Transverse colon (tissue), 4 donors: ENCODE measurements at regions not wholly inside any gene's neighbourhood (a gene's known extent, or its start where the extent isn't known, plus 50 kb on each side); places are given as distances from the start of the nearest gene placed in this dataset.

ENCODE experiments used
- DNase-seq: peaks from one replicate; pipeline ENCODE4 v3.0.0-alpha.2; 2019
- H3K27ac ChIP-seq, 4 donors: fragments of 200-600 bp; sonication (generic); 2 replicates each; pipeline ENCODE4 v1.5.1; 2016 to 2018; ENCODE audit warnings: inconsistent platforms in 4 of 4
- H3K27me3 ChIP-seq: fragments of 200-600 bp; sonication (generic); 2 replicates; pipeline ENCODE4 v1.5.1; 2017; ENCODE audit warnings: inconsistent platforms
- H3K36me3 ChIP-seq, 4 donors: fragments of 200-600 bp; sonication (generic); 2 replicates each; pipeline ENCODE4 v1.5.1; 2017 to 2019; ENCODE audit warnings: inconsistent platforms in 4 of 4
- H3K4me1 ChIP-seq, 4 donors: fragments of 200-600 bp; sonication (generic); 2 replicates each; pipeline ENCODE4 v1.5.1; 2017 to 2020; ENCODE audit warnings: inconsistent platforms in 4 of 4
- H3K4me3 ChIP-seq, 4 donors: fragments of 200-600 bp; sonication (generic); 1 replicate in 1 of 4; 2 replicates in 3 of 4; pipeline versions ENCODE4 v1.5.1 to v1.6.1; 2017 to 2019; ENCODE audit warnings: inconsistent platforms in 4 of 4
- H3K9me3 ChIP-seq, 2 donors: fragments of 200-600 bp; sonication (generic); 2 replicates each; pipeline ENCODE4 v1.5.1; 2017 to 2019; ENCODE audit warnings: inconsistent platforms in 2 of 2
- EP300 ChIP-seq: sonication (generic); formaldehyde crosslinking; IDR thresholded peaks from one replicate; pipeline ENCODE4 v1.6.1; 2017; ENCODE audit warnings: antibody characterized with exemption, low read depth
- POLR2A ChIP-seq: fragments of 450-650 bp; IDR thresholded peaks from one replicate; pipeline ENCODE4 v1.6.1; 2016; ENCODE audit warnings: antibody characterized with exemption, mild to moderate bottlenecking, moderate library complexity
- POLR2AphosphoS5 ChIP-seq, 3 donors: sonication (generic); formaldehyde crosslinking; IDR thresholded peaks; one replicate each; pipeline ENCODE4 v1.6.1; 2016; ENCODE audit warnings: antibody characterized with exemption in 3 of 3
- WGBS, 2 donors: methylation state at CpG; one replicate each; pipeline ENCODE4 v1.1.5; 2018; ENCODE audit warnings: low coverage in 1 of 2; 5-methylcytosine and 5-hydroxymethylcytosine counted together
- in situ Hi-C, 4 donors: fragments of 200-750 bp; cut with MboI; loops; one replicate each; pipeline versions ENCODE4 v1.15.0 to v1.15.1; 2017; ENCODE audit warnings: low sequenced_read_pairs in 3 of 4, low pct_ligation_motif_present in 1 of 4, low pct_unique_long_range_greater_than_20kb in 1 of 4
- intact Hi-C: fragments of 100-400 bp; cut with DNase I; formaldehyde crosslinking; loops from one replicate; pipeline ENCODE4 v1.15.1; 2023; ENCODE audit warnings: low total_unique reads
- TF ChIP-seq, protein P1 (sequence below), 5 experiments: fragments of 200-600 bp in 3 of 5; fragments of 450-650 bp in 2 of 5; sonication (generic) in 3 of 5; IDR thresholded peaks; 1 replicate in 2 of 5; 2 replicates in 3 of 5; pipeline ENCODE4 v1.5.1; 2016 to 2017; ENCODE audit warnings: antibody characterized with exemption in 5 of 5, inconsistent platforms in 3 of 5, mild to moderate bottlenecking in 2 of 5, moderate library complexity in 1 of 5

DNA sequence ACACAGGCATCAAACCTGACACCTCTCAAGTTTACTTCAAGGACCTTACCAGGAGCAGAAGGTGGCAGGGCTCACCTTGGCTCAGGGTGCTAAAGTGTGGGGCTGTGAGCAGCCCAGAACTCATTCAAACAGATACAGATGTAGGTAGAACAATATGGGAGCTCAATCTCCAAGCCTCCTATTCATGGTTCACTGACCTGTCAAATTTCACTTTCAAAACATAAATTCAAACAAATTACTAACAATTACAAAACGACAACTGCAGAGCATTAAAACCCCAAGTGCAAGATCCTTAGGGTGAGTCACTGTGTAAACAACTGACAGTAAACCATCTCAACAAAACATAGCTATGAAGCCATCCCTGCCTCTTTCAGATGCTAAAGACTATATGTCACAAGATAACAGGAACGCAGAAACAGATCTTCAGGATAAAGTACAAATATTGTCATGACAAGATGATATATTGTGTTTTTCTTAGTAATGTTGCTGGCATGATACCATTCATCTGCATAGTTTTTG lies 303.5 kb upstream of the ANO3 start:
- in situ Hi-C loops: no loop called here
- 22 to 40% methylated on average over 2 of the region's 2 CpGs for WGBS, 2 donors
- DNase-seq: no peak
- H3K27me3 ChIP-seq: no peaks in the 10 kb centered on the region
- no peaks in the 10 kb centered on the region for H3K36me3 ChIP-seq
- intact Hi-C loops: no loop called here
- no peak overlapping the region for H3K27ac ChIP-seq
- TF ChIP-seq POLR2A: no peak
- TF ChIP-seq POLR2AphosphoS5 (IDR thresholded peaks at IDR 0.05): no peak
- TF ChIP-seq, protein P1, sequence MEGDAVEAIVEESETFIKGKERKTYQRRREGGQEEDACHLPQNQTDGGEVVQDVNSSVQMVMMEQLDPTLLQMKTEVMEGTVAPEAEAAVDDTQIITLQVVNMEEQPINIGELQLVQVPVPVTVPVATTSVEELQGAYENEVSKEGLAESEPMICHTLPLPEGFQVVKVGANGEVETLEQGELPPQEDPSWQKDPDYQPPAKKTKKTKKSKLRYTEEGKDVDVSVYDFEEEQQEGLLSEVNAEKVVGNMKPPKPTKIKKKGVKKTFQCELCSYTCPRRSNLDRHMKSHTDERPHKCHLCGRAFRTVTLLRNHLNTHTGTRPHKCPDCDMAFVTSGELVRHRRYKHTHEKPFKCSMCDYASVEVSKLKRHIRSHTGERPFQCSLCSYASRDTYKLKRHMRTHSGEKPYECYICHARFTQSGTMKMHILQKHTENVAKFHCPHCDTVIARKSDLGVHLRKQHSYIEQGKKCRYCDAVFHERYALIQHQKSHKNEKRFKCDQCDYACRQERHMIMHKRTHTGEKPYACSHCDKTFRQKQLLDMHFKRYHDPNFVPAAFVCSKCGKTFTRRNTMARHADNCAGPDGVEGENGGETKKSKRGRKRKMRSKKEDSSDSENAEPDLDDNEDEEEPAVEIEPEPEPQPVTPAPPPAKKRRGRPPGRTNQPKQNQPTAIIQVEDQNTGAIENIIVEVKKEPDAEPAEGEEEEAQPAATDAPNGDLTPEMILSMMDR (IDR thresholded peaks at IDR 0.05): no peak
- no peak for TF ChIP-seq EP300
- no peak overlapping the region for H3K4me3 ChIP-seq
- H3K9me3 ChIP-seq: no peaks in the 10 kb centered on the region
- no peaks in the 10 kb centered on the region for H3K4me1 ChIP-seq

DNA sequence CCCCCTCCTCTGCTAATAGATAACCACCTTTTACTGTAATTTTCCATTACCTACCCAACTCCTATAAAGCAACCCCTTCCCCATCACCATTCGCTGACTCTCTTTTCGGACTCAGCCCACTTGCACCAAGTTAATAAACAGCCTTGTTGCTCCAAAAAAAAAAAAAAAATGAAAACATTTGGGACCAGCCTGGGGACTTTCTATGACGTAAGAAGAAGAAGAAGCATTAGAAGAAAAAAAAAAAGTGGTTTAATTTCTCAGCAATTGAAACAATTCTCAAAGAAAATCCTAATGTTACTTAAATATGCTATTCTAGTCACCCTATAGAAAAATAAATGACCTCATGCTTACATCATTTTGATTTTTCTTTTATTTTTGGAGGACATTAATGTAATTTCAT lies 301.5 kb upstream of the ANO3 start:
- TF ChIP-seq EP300 (no peak), POLR2AphosphoS5 (IDR thresholded peaks at IDR 0.05) (no peak)
- no peaks in the 10 kb centered on the region for H3K27me3 ChIP-seq
- H3K4me1 ChIP-seq: no peaks in the 10 kb centered on the region
- no peak overlapping the region for H3K27ac ChIP-seq
- no peak for DNase-seq
- 81 to 88% methylated on average over 3 of the region's 3 CpGs for WGBS, 2 donors
- no peak overlapping the region for H3K4me3 ChIP-seq
- in situ Hi-C loops (no loop called here), intact Hi-C loops (no loop called here)
- H3K36me3 ChIP-seq: no peaks in the 10 kb centered on the region
- no peaks in the 10 kb centered on the region for H3K9me3 ChIP-seq

DNA sequence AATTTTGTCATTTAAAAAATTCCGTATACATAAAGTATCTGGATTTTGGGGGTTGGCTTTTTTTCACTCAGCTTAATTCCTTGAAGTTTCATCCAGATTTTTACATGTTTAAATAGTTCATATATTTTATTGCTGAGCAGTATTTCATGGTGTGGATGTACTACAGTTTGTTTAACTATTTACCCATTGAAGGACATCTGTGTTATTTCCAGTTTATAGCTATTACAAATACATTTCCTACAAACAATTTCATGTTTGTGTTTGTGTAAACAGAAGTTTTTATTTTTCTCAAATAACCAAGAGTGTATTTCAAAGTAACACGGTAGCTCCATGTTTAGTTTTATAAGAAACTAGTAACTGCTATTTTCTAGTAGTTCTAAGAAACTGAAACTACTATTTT lies 299.7 kb upstream of the ANO3 start:
- WGBS, 2 donors: 33 to 34% methylated on average over 2 of the region's 2 CpGs

DNA sequence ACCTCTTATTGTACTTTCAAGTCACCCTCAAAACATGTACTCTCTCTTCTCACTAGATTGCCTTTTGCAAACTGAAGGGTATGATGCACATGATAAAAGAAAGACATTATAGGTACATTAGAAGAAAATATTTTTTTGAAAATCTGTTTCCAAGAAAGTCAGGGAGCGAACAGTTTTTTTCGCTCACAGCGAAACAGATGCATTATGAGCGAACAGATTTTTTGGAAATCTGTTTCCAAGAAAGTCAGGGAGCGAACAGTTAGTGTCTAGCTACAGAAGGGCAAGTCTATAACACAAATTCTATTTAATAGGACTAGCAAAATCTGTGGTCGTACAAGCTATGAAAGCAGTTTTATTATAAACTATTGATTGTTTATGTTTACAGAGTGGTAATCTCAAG lies 296.2 kb upstream of the ANO3 start:
- Histone ChIP-seq H3K27ac (no peak overlapping the region), H3K4me3 (no peak overlapping the region), H3K4me1 (no peaks in the 10 kb centered on the region), H3K27me3 (no peaks in the 10 kb centered on the region), H3K36me3 (no peaks in the 10 kb centered on the region), H3K9me3 (no peaks in the 10 kb centered on the region)
- DNase-seq: no peak
- TF ChIP-seq POLR2A (no peak), POLR2AphosphoS5 (IDR thresholded peaks at IDR 0.05) (no peak), EP300 (no peak)
- TF ChIP-seq, protein P1 (IDR thresholded peaks at IDR 0.05): no peak
- intact Hi-C loops: no loop called here
- 92 to 94% methylated on average over 5 of the region's 6 CpGs for WGBS, 2 donors
- in situ Hi-C loops: no loop called here

More for the DNA sequence above, 299.7 kb upstream of the ANO3 start:
- H3K36me3 ChIP-seq: no peaks in the 10 kb centered on the region
- no peak for DNase-seq
- TF ChIP-seq, protein P1 (IDR thresholded peaks at IDR 0.05): no peak
- TF ChIP-seq POLR2A: no peak
- TF ChIP-seq EP300: no peak
- TF ChIP-seq POLR2AphosphoS5 (IDR thresholded peaks at IDR 0.05): no peak
- H3K4me1 ChIP-seq: no peaks in the 10 kb centered on the region
- no peaks in the 10 kb centered on the region for H3K27me3 ChIP-seq
- no peak overlapping the region for H3K27ac ChIP-seq
- no peaks in the 10 kb centered on the region for H3K9me3 ChIP-seq
- no peak overlapping the region for H3K4me3 ChIP-seq
- in situ Hi-C loops: no loop called here
- intact Hi-C loops: no loop called here

DNA sequence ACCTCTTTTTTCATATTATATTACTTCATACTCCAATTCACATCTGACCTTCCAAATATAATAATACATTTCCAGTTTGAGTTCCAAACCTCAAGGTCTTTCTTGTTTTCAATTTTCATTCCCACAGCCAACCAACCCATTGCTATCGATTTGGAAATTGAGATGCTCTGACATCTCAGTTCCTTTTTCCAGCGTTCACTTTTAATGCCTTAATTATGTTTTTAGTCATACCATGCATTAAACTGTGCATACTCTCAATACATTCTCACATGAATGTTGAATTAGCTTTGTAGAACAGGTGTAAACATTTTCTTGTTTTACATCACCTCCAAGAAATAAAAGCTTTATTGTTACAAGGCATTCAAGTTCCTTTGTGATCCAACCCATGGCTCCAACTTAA lies 294.2 kb upstream of the ANO3 start:
- Histone ChIP-seq H3K27me3 (no peaks in the 10 kb centered on the region), H3K9me3 (no peaks in the 10 kb centered on the region), H3K4me3 (no peak overlapping the region), H3K4me1 (no peaks in the 10 kb centered on the region), H3K36me3 (no peaks in the 10 kb centered on the region), H3K27ac (no peak overlapping the region)
- 82% methylated on average over 2 of the region's 2 CpGs; no CpG with 5 or more reads in 1 of the 2 donors for WGBS, 2 donors
- intact Hi-C loops: no loop called here
- DNase-seq: no peak
- TF ChIP-seq POLR2A (no peak), EP300 (no peak), POLR2AphosphoS5 (IDR thresholded peaks at IDR 0.05) (no peak)
- TF ChIP-seq, protein P1 (IDR thresholded peaks at IDR 0.05): no peak
- in situ Hi-C loops: no loop called here
